HG02623 (cell line): ENCODE measurements at regions not wholly inside any gene's neighbourhood (a gene's known extent, or its start where the extent isn't known, plus 50 kb on each side); places are given as distances from the start of the nearest gene placed in this dataset.

Experiments
- ATAC-seq: cut with Tn5 transposase; IDR thresholded peaks from one replicate; pipeline ENCODE4 v1.9.1; 2021; ENCODE audit warnings: moderate library complexity; ENCODE audit not compliant: unreplicated experiment

- ATAC-seq: no peak
These were observed 198.2 kb upstream of the COPS8 start for GRCh38 chr2:236887531-236887930.

DNA sequence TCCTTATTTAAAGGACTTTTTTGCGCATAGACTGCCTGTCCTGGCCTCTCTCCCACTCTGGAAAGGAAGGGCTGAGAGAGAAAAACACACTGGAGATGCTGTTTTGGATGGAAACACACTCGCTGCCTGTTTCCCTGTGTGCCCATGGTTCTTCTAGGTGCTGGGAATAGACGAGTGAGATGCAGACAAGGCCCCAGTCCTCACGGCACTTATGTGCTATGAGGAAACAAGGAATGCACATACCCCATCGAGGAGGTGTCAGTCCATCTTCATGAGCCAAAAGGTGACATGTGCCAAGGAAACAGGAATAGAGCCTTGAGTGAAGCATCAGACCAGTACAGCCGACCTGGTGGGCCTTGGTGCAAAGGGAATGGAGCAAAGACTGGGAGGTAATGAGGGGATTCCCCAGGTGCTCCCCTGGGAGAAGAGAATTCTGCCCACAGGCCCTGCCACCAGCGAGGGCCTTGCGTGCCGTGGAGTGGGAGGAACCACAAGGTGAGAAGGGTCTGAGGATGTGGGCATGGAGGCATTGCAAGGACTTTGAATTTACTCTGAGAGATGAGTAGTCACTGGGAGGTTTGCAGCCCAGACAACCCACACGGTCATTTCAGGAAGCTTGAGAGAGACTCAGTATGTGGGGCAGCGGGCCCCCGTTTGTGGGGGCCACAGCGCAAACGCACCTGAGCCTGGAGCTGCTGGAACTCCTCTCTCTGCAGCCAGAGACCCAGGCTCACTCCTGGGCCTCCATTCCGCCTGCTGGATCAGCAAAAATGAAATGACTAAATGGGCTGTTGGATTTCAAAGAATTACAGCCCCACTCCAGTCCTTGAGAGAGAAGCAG, 197.5 kb upstream of the COPS8 start:
- ATAC-seq: no peak

- ATAC-seq: no peak
These were observed 196.6 kb upstream of the COPS8 start for GRCh38 chr2:236888794-236889780.

DNA sequence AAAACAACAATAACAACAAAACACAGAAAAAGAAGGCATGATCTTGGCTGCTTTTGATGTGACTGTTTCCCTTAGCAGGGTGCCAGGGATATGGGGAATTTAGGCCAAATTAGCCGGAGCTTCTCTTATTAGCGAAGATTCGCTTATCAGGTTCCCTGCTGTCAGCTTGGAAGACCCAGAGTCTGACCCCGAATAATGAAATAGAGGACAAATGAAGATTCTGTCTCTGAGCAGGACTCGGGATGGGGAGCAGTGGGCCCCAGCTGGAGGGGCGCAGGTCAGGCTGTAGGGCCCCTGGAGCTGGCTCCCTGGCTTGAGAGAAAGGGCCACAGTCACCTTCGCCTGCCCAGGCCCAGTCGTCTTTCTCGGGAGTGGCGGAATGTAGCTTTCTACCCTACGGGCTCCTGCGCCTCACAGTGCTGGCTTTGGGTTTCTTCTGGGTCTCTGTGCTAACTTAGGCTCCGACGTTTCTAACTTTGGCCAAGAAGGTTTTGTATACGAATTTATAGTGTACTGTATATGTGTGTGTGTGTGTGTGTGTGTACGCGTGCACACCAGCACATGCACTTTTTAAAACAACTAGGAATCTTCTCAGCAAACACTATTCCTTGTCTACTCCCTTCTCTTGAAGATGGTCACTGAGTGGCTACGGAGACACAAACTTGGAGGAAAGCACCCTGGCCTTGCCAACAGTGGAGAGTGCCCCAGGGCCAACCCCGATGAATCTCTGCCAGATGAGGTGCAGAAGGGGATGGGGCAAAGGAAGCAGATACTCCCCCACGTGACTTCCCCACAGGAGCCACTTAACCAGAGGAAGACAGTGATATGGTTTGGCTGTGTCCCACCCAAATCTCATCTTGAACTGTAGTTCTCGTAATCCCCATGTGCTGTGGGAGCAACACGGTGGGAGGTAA, 195.6 kb upstream of the COPS8 start:
- no peak for ATAC-seq

GRCh38 chr2:236892721-236893120, 193.0 kb upstream of the COPS8 start:
- no peak for ATAC-seq

DNA sequence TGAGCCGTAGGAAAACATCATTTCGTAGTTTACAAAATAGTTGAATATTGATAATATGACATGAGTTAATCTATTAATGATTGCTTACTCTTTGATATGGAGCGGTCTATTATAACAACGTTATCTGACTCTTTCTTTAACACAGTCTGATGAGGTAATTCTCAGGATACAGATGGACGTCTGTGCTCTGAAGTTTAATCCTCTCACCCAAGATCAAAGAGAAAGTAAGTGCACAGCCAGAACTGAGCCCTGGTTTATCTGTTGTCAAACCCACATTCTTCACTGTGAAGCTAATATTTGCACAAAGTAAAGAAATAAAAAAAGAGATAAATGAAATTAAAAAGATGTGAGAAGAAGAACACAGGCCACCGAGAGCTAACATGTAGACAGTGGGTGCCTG, 190.9 kb upstream of the COPS8 start:
- ATAC-seq: no peak

GRCh38 chr2:236895497-236895896, 190.2 kb upstream of the COPS8 start:
- no peak for ATAC-seq

DNA sequence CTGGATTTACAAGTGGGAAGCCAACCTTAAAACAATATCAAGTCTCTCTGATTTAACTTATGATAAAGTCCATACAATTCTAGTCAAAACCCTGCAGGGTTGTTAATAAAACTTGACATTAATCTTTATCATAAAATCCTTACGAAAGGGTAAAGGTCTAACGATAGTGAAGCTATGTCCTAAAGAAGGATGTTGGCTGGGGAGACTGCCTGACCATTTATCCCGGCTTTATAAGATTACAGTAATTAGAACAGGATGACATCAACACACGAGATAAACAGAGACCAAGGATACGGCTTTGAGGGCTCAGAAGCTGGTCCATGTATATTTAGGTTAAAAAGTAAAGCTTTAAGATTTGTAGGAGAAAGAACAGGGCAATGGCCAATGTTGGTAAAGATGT, 189.0 kb upstream of the COPS8 start:
- ATAC-seq: no peak

DNA sequence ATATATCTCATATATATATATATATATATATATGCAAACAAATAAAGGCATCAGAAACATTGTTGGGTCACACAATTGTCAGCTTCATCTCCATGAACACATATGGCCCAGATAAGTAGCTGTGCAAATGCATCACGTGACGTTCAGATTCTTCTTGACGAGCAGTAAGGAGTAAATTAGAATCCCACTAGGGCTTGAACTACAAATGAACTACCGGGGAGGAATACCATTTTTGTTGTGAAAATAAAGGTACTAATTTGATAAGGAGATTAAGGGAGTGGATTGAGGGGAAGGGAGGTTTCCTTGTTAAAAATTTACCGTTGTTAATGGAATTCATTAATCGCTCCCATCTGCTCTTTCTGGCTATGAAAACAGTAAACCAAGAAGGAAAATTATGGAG, 186.5 kb upstream of the COPS8 start:
- no peak for ATAC-seq

GRCh38 chr2:236899950-236900640, 185.6 kb upstream of the COPS8 start:
- no peak for ATAC-seq

DNA sequence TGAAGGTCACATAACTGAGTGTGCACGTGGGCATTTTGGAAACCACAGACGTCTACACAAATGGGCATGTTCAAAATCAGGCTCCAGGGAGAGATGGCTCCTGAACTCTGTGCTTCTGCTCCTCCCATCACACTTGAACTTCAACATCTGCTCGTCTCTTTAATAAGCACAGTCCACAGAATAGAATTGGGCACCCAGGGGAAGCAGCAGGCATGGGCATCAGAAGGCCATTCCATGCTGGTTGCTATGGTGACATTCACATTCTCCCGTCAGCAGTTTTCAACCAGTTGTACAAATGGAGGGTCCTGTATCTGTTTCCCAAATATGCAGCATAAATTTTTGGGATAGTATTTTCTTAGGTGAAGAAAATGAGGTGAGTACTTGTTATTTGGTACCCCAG, 183.7 kb upstream of the COPS8 start:
- ATAC-seq: no peak

GRCh38 chr2:236903978-236904377, 181.7 kb upstream of the COPS8 start:
- no peak for ATAC-seq

DNA sequence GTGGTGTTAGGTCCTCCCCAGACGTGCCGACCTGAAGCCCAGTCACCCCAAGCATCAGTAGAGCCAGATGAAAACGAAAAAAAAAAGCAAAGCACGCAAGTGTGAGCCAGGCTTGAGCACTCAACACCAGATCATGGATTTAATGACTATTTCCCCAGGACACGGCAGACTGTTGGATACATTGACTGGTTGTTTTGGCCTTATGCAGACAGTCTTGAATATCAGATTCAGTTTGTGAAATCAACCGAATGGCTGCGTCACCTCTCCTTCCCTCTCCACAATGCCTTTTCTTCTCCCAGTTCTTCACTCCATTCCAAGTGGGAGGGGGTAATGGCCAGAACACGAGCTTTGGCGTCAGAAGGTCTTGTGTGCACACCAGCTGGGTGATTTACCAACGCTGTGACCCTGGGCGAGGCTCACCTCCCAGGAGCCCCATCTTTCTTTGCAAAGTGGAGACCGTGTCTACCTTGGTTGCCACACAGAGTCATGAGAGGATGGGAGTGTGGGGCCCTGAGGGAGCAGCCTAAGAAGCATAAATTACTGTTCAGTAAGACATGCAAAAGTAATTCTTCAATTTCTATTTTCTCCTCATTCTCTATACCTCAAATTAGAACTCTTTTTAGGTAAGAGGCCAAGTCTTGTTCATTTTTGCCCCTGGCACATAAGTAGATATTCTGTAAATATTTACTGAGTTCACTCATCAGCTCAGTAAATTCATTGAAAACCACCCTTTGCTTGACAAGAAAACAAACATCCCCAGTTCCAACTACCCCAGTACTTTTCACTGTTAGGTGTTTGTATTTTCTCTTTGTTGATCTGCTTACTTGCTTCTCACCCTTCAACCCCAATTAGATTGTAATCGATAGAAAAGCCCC, 181.1 kb upstream of the COPS8 start:
- no peak for ATAC-seq

- no peak for ATAC-seq
These were observed 179.7 kb upstream of the COPS8 start for GRCh38 chr2:236905976-236906375.

- no peak for ATAC-seq
These were observed 177.1 kb upstream of the COPS8 start for GRCh38 chr2:236908439-236909192.

GRCh38 chr2:236909193-236909504, 176.5 kb upstream of the COPS8 start:
- ATAC-seq: no peak

DNA sequence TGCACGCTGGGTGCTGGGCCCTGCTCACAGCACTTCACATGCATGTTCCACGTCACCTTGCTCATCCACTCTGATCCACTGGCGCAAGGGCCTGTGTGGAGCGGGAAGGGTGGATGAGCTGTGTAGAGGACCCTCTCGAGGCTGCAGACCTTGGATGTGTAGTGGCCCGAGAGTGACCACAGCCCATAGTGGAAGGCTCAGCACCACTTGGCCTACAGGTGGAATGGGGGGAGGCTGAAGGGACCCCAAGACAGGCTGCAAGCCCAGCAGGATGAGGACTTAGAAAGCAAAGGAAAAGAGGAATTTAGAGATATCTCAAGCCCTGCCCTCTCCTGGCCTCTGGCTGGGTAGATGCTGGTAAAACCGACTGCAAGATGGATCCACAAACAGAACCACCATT, 175.9 kb upstream of the COPS8 start:
- ATAC-seq: no peak

DNA sequence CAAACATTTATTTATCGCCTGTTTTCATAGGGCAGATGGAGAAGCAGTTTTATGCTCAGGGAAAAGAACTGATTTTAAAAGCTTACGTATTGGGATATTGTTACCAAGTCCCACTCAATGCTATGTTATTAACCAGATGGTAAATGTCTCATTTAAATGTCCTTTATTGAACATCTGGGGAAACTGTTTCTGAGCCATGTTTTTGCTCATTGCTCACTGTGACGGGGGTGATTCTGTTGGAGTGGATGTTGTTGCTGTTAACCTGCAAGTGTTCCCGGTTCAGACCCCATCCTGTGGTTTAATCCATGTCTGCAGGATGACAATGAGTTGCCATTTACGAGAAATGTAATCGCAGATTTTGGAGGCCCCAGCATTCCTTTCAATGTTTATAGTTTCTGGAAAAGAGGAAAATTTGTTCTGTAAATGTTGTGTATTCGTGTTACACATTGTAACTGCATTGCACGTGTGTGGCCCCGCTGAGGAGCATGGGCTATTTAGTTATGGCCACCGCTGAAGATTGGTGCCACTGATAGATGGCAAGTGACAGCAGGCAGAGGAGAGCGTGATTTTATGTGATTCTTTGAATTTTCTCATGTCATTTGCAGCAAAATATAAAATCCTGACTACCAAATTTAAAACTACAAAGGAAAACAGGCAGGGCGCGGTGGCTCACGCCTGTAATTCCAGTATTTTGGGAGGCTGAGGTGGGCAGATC, 174.8 kb upstream of the COPS8 start:
- no peak for ATAC-seq
